Neuronal stem cell (in vitro differentiated cells): ENCODE measurements at regions not wholly inside any gene's neighbourhood (a gene's known extent, or its start where the extent isn't known, plus 50 kb on each side); places are given as distances from the start of the nearest gene placed in this dataset.

Source experiments
- DNase-seq: peaks from one replicate; pipeline ENCODE4 v3.0.0-alpha.2; 2013; ENCODE audit warnings: low spot score
- H2AFZ ChIP-seq: one replicate; pipeline ENCODE4 v1.6.1; 2013; ENCODE audit warnings: mild to moderate bottlenecking, low read length, inconsistent platforms
- H2AK5ac ChIP-seq: 2 replicates; pipeline ENCODE4 v1.6.1; 2013; ENCODE audit warnings: low read depth, mild to moderate bottlenecking, inconsistent platforms, low read length, moderate library complexity, mixed read lengths
- H2BK120ac ChIP-seq: 2 replicates; pipeline ENCODE4 v1.6.1; 2013; ENCODE audit warnings: low read depth, mild to moderate bottlenecking, inconsistent platforms, low read length, moderate library complexity, mixed read lengths
- H2BK12ac ChIP-seq: one replicate; pipeline ENCODE4 v1.6.1; 2013; ENCODE audit warnings: low read length, inconsistent platforms
- H2BK15ac ChIP-seq: 2 replicates; pipeline ENCODE4 v1.6.1; 2013; ENCODE audit warnings: mild to moderate bottlenecking, low read length, inconsistent platforms, mixed read lengths
- H2BK5ac ChIP-seq: one replicate; pipeline ENCODE4 v1.6.1; 2013; ENCODE audit warnings: inconsistent platforms, mild to moderate bottlenecking, low read length, moderate library complexity
- H3K14ac ChIP-seq: one replicate; pipeline ENCODE4 v1.6.1; 2013; ENCODE audit warnings: low read length, inconsistent platforms
- H3K18ac ChIP-seq: 2 replicates; pipeline ENCODE4 v1.6.1; 2013; ENCODE audit warnings: low read length, inconsistent platforms
- H3K23ac ChIP-seq: 2 replicates; pipeline ENCODE4 v1.6.1; 2013; ENCODE audit warnings: low read depth, mild to moderate bottlenecking, mixed read lengths, low read length, inconsistent platforms; ENCODE audit not compliant: poor library complexity
- H3K27ac ChIP-seq: replicated peaks from 3 replicates; pipeline ENCODE4 v1.5.1; 2013; ENCODE audit warnings: low read length, inconsistent platforms
- H3K27me3 ChIP-seq, 3 experiments: 2 replicates each; pipeline ENCODE4 v1.6.1; 2013; ENCODE audit warnings: low read length in 3 of 3, mild to moderate bottlenecking in 2 of 3, inconsistent platforms in 1 of 3, low read depth in 1 of 3, mixed read lengths in 1 of 3, moderate library complexity in 1 of 3; ENCODE audit not compliant: control insufficient read depth in 3 of 3, insufficient read depth in 3 of 3
- H3K36me3 ChIP-seq, 2 donors: replicated peaks in 1 of 2; 2 replicates each; pipeline ENCODE4 v1.6.1; 2013; ENCODE audit warnings: low read length in 2 of 2; ENCODE audit not compliant: control insufficient read depth in 2 of 2, insufficient read depth in 2 of 2
- H3K4ac ChIP-seq: 2 replicates; pipeline ENCODE4 v1.6.1; 2013; ENCODE audit warnings: inconsistent platforms, mild to moderate bottlenecking, low read length, moderate library complexity
- H3K4me1 ChIP-seq, 2 donors: 1 replicate in 1 of 2; 2 replicates in 1 of 2; pipeline ENCODE4 v1.6.1; 2013; ENCODE audit warnings: low read length in 2 of 2, low read depth in 1 of 2; ENCODE audit not compliant: control insufficient read depth in 2 of 2, insufficient read depth in 1 of 2
- H3K4me2 ChIP-seq: one replicate; pipeline ENCODE4 v1.6.1; 2013; ENCODE audit warnings: mild to moderate bottlenecking, low read length, inconsistent platforms; ENCODE audit not compliant: insufficient read depth, poor library complexity, severe bottlenecking
- H3K4me3 ChIP-seq, 2 donors: 2 replicates each; pipeline ENCODE4 v1.5.1; 2013; ENCODE audit warnings: low read length in 2 of 2, mild to moderate bottlenecking in 2 of 2, inconsistent platforms in 1 of 2, moderate library complexity in 1 of 2
- H3K79me1 ChIP-seq: one replicate; pipeline ENCODE4 v1.6.1; 2013; ENCODE audit warnings: low read depth, mild to moderate bottlenecking, inconsistent platforms, low read length, moderate library complexity
- H3K9ac ChIP-seq: one replicate; pipeline ENCODE4 v1.6.1; 2013; ENCODE audit warnings: mild to moderate bottlenecking, low read depth, low read length, inconsistent platforms; ENCODE audit not compliant: poor library complexity
- H3K9me3 ChIP-seq, 2 donors: replicated peaks in 1 of 2; 2 replicates each; pipeline versions ENCODE3 to v1.6.1; 2013; ENCODE audit warnings: low read length in 2 of 2, mild to moderate bottlenecking in 2 of 2, inconsistent platforms in 1 of 2, low read depth in 1 of 2, mixed read lengths in 1 of 2, moderate library complexity in 1 of 2; ENCODE audit not compliant: control insufficient read depth in 2 of 2, insufficient read depth in 1 of 2
- H4K8ac ChIP-seq: one replicate; pipeline ENCODE4 v1.6.1; 2013; ENCODE audit warnings: low read depth, mild to moderate bottlenecking, inconsistent platforms, low read length, moderate library complexity
- H4K91ac ChIP-seq: one replicate; pipeline ENCODE4 v1.6.1; 2013; ENCODE audit warnings: low read length, low read depth, mild to moderate bottlenecking, inconsistent platforms; ENCODE audit not compliant: poor library complexity
- WGBS, 2 donors: extraction: QIAGEN DNeasy Blood & Tissue Kit; methylation state at CpG; one replicate each; pipeline ENCODE4 v1.1.7; 2013; ENCODE audit warnings: missing lambda C conversion rate in 2 of 2, mixed read lengths in 1 of 2; ENCODE audit not compliant: insufficient read length in 2 of 2, insufficient replicate concordance in 1 of 2; ENCODE audit errors: extremely low coverage in 2 of 2; 5-methylcytosine and 5-hydroxymethylcytosine counted together

DNA sequence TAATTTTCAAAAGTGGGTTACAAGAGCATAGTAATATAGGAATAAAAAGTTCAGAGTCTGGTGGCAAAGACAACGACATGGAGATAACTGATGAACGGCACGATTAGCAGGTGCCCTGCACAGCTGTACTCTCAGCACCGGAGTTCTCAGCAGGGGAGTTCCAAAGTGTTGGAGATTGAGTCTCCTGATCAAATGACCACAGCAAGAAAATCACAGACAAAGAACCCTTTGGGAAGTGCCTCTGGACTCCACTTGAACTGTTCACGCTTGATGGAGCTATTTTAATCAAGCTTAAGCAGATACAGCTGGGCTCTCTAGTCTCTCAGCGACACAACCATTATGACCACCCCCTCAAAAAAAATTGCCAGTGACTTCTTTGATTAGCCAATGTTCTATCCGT is 153.1 kb downstream of the ALG10B start:
- Histone ChIP-seq H2AFZ (peak overlapping the region; percentile 46), H3K27ac (no peak overlapping the region), H3K9ac (no peak overlapping the region), H3K79me1 (no peaks in the 10 kb centered on the region), H3K27me3 (no peaks in the 10 kb centered on the region), H2AK5ac (no peak overlapping the region), H2BK120ac (no peak overlapping the region), H3K4me3 (peak overlapping the region in 1 of 2 donors; percentile 16), H3K14ac (no peak overlapping the region), H3K9me3 (peaks cover 0 to 6% of the 10 kb centered on the region in 2 donors), H4K8ac (no peak overlapping the region), H2BK5ac (no peak overlapping the region), H2BK12ac (no peak overlapping the region), H3K36me3 (no peaks in the 10 kb centered on the region), H3K4ac (no peak overlapping the region), H3K23ac (no peak overlapping the region), H3K4me2 (no peak overlapping the region), H3K4me1 (peaks cover 0 to 2% of the 10 kb centered on the region in 2 donors), H4K91ac (no peak overlapping the region), H3K18ac (no peak overlapping the region), H2BK15ac (no peak overlapping the region)
- WGBS, 2 donors, result no CpG with 5 or more reads among the region's 7 CpGs
- DNase-seq, result peak; percentile 30

DNA sequence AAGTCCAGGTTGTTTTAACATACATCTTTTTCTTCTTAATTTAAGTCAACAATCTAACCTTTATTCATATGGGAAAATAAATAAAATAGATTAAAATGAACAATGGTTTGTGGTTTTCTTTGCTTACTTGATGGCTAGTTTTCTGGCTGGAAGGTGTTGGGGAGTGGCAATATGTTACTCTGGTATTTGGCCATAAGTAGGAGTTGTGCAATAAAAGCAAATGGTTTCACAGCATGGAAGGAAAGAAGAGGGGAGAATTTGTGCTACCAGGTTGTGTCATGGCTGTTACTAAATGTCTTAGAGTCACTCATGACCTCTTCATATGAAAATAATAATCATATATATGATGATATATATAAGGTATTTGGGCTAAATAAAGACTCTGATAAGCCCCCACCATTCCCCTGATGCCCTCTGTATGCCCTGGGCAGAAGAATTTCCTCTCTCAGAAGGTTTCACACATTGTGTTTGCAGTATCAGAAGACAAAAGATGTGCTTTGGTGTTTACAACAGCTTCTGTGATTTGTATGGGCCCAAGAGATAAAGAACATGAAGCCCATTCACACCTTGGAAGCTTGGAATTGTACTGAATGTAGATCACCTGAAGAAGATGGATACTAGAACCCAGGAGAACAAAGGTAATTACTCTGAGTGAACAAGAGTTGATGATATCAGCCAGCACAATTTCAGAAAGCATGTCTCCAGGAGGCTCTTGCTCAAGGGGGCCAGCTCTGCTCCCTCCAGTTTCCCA is 160.9 kb downstream of the ALG10B start:
- no peak overlapping the region for H2AK5ac ChIP-seq
- no peaks in the 10 kb centered on the region for H3K4me1 ChIP-seq
- no peak overlapping the region for H4K8ac ChIP-seq
- no peak for DNase-seq
- no peak overlapping the region for H3K14ac ChIP-seq
- no peak overlapping the region for H2BK5ac ChIP-seq
- no peak overlapping the region for H3K23ac ChIP-seq
- no peak overlapping the region for H3K9ac ChIP-seq
- no peak overlapping the region for H2BK15ac ChIP-seq
- no peak overlapping the region for H3K18ac ChIP-seq
- H3K27me3 ChIP-seq, result no peaks in the 10 kb centered on the region
- no peak overlapping the region for H2AFZ ChIP-seq
- H3K4ac ChIP-seq, result no peak overlapping the region
- H3K4me2 ChIP-seq, result no peak overlapping the region
- H3K4me3 ChIP-seq, result no peak overlapping the region
- no peaks in the 10 kb centered on the region for H3K36me3 ChIP-seq
- H2BK120ac ChIP-seq, result no peak overlapping the region
- peaks cover 0 to 6% of the 10 kb centered on the region in 2 donors for H3K9me3 ChIP-seq
- no peak overlapping the region for H2BK12ac ChIP-seq
- H3K27ac ChIP-seq, result no peak overlapping the region
- H3K79me1 ChIP-seq, result no peaks in the 10 kb centered on the region
- no peak overlapping the region for H4K91ac ChIP-seq

DNA sequence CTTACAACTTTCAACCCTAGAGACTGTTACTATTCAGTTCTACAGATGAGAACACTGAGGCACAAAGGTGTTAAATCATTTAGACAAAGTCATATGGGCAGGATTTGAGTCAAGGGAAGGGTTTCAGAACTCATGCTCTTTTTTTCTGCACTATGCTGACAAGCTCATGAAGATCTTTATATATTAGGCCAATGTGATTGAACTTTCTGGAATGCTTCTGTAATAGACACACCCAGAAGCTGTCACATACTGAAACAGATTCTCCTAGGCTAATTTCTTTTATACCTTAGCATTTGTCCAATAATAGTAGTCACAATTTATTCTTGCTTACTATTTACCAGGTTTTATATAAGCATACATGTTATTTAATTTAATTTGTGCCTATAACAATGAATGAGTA is 164.0 kb downstream of the ALG10B start:
- Histone ChIP-seq H3K18ac (no peak overlapping the region), H2AK5ac (no peak overlapping the region), H3K4me3 (no peak overlapping the region), H3K4me1 (no peaks in the 10 kb centered on the region), H2AFZ (no peak overlapping the region), H4K8ac (no peak overlapping the region), H3K4ac (no peak overlapping the region), H3K9me3 (no peaks in the 10 kb centered on the region), H3K14ac (no peak overlapping the region), H3K9ac (no peak overlapping the region), H3K27me3 (no peaks in the 10 kb centered on the region), H2BK15ac (no peak overlapping the region), H3K79me1 (no peaks in the 10 kb centered on the region), H2BK12ac (no peak overlapping the region), H3K36me3 (no peaks in the 10 kb centered on the region), H3K4me2 (no peak overlapping the region), H2BK5ac (no peak overlapping the region), H4K91ac (no peak overlapping the region), H3K27ac (no peak overlapping the region), H2BK120ac (no peak overlapping the region), H3K23ac (no peak overlapping the region)
- no peak for DNase-seq

DNA sequence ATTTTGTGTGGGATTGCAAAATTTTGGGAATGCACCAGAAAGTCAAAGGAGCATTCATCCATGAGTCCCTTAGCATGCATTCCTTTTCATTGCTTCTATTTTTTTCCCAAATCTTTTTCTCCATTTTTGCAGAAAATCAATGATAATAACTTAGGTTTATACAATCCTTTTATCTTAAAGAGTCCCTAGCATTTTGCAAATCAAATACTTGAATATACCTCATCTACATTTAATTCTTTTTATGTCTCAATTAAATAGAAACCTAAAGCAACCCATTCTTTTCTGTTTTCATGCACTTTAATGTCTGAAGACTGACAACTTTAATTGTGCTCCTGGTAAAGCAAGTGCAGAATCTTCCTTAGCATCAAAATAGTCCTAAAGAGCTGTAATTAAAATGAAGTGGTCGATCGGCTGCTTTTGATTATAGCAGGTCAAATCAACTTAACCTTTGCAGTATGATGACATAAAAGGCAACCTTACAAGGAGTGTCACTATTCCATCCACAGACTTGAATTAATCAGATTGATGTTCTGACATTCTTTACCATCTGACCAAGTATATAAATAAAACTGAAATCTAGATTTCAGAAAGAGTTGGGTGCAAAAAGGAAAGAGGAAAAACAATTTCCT is 168.4 kb downstream of the ALG10B start:
- Histone ChIP-seq H3K9me3 (no peaks in the 10 kb centered on the region), H4K8ac (no peak overlapping the region), H3K4ac (no peak overlapping the region), H3K4me1 (no peaks in the 10 kb centered on the region), H3K9ac (no peak overlapping the region), H2BK12ac (no peak overlapping the region), H3K14ac (no peak overlapping the region), H2BK5ac (no peak overlapping the region), H3K18ac (no peak overlapping the region), H3K27ac (no peak overlapping the region), H2BK120ac (no peak overlapping the region), H4K91ac (no peak overlapping the region), H3K4me2 (no peak overlapping the region), H2BK15ac (no peak overlapping the region), H3K23ac (no peak overlapping the region), H3K36me3 (no peaks in the 10 kb centered on the region), H3K4me3 (no peak overlapping the region), H3K79me1 (no peaks in the 10 kb centered on the region), H3K27me3 (no peaks in the 10 kb centered on the region), H2AK5ac (no peak overlapping the region), H2AFZ (no peak overlapping the region)
- no CpG with 5 or more reads among the region's 2 CpGs for WGBS, 2 donors
- DNase-seq, result no peak
